MCF 10A (cell line): ENCODE measurements at regions not wholly inside any gene's neighbourhood (a gene's known extent, or its start where the extent isn't known, plus 50 kb on each side); places are given as distances from the start of the nearest gene placed in this dataset.

Experiments
- BruUV-seq: library from RNA; stranded (reverse); fragments of 400-500 nt; replicated peaks from 2 replicates; lab custom pipeline; 2021; lab: Mats Ljungman, UMichigan
- CTCF ChIA-PET: fragments of 300-600 bp; sonication (Branson Sonifier 250); formaldehyde crosslinking; extraction: SDS; loops from one replicate; lab custom pipeline; 2021; ENCODE audit warnings: antibody characterized with exemption, inconsistent platforms; lab: Yijun Ruan, JAX
- POLR2A ChIA-PET: fragments of 300-600, 350-650 bp; sonication (Branson Sonifier 250); formaldehyde crosslinking; extraction: SDS; loops from one replicate; lab custom pipeline; 2020; ENCODE audit warnings: antibody characterized with exemption, inconsistent platforms; lab: Yijun Ruan, JAX
- DNase-seq: peaks from one replicate; pipeline ENCODE4 v3.0.0-alpha.2; 2018; ENCODE audit not compliant: unreplicated experiment
- H3K27ac Mint-ChIP-seq: one replicate; pipeline ENCODE4 v1.8.0; 2022; ENCODE audit warnings: mild to moderate bottlenecking, low read depth, mixed read lengths; ENCODE audit not compliant: unreplicated experiment
- H3K27me3 Mint-ChIP-seq: one replicate; pipeline ENCODE4 v1.8.0; 2022; ENCODE audit warnings: mixed read lengths; ENCODE audit not compliant: insufficient read depth, unreplicated experiment
- H3K36me3 Mint-ChIP-seq: one replicate; pipeline ENCODE4 v1.8.0; 2022; ENCODE audit warnings: mild to moderate bottlenecking, moderate library complexity, mixed read lengths; ENCODE audit not compliant: insufficient read depth, unreplicated experiment
- H3K4me1 Mint-ChIP-seq: one replicate; pipeline ENCODE4 v1.8.0; 2022; ENCODE audit warnings: mixed read lengths; ENCODE audit not compliant: insufficient read depth, unreplicated experiment
- H3K4me3 Mint-ChIP-seq: one replicate; pipeline ENCODE4 v1.8.0; 2022; ENCODE audit warnings: mild to moderate bottlenecking, moderate library complexity, mixed read lengths; ENCODE audit not compliant: unreplicated experiment
- H3K9me3 Mint-ChIP-seq: one replicate; pipeline ENCODE4 v1.8.0; 2022; ENCODE audit warnings: mixed read lengths; ENCODE audit not compliant: unreplicated experiment
- CTCF ChIP-seq: fragments of 200-600 bp; IDR thresholded peaks from one replicate; pipeline ENCODE4 v1.8.0; 2022; ENCODE audit warnings: antibody characterized with exemption, mild to moderate bottlenecking; ENCODE audit not compliant: unreplicated experiment
- intact Hi-C: fragments of 100-400 bp; cut with micrococcal nuclease; formaldehyde crosslinking; loops from 2 replicates; pipeline ENCODE4 v1.14.1; 2022

DNA sequence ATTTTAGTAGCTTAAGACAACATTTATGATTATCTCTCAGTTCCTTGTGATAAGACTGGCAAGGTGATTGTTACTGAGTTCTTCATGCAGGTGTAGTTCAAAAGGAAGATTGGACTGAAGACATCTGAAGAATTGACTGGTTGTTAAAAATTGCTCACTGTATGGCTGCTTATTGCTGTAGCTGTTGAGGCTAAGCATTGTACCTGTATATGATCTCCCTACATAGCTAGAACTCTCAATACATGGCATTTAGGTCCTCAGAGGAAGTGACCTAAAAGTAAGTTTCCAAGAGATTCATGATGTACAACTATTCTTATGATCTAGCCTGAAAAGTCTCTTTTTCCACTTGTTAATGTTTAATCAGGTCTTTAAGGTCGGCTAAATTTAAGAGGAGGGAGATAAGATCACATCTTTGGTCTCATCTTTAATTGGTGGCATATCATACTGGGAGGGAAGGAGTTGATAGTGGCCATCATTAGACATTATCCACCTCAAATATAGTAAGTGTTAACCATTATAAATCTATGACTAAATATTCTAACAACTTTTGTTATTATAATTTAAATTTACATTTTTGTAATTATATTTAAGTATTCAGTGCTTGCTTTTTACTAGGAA lies 401.2 kb upstream of the EPHA7 start:
- Mint-ChIP-seq H3K4me1 (no peaks in the 10 kb centered on the region), H3K27ac (no peak overlapping the region), H3K27me3 (peaks cover 29% of the 10 kb centered on the region), H3K9me3 (no peaks in the 10 kb centered on the region), H3K4me3 (no peak overlapping the region), H3K36me3 (no peaks in the 10 kb centered on the region)
- no peak for DNase-seq
- CTCF ChIA-PET = no interaction called here
- intact Hi-C loops = no loop called here
- no peak for TF ChIP-seq CTCF
- BruUV-seq = no TSS peak
- POLR2A ChIA-PET = no interaction called here

- H3K36me3 Mint-ChIP-seq = no peaks in the 10 kb centered on the region
- no peaks in the 10 kb centered on the region for H3K4me1 Mint-ChIP-seq
- H3K9me3 Mint-ChIP-seq = no peaks in the 10 kb centered on the region
- no TSS peak for BruUV-seq
- ChIA-PET CTCF (no interaction called here), POLR2A (no interaction called here)
- TF ChIP-seq CTCF = no peak
- no peak overlapping the region for H3K27ac Mint-ChIP-seq
- DNase-seq = no peak
- intact Hi-C loops = no loop called here
- no peak overlapping the region for H3K4me3 Mint-ChIP-seq
- H3K27me3 Mint-ChIP-seq = peaks cover 29% of the 10 kb centered on the region
Measured at GRCh38 chr6:93819189-93819588, 399.8 kb upstream of the EPHA7 start.

GRCh38 chr6:93817937-93818336 lies 398.6 kb upstream of the EPHA7 start:
- BruUV-seq = no TSS peak
- TF ChIP-seq CTCF = no peak
- peaks cover 29% of the 10 kb centered on the region for H3K27me3 Mint-ChIP-seq
- H3K4me1 Mint-ChIP-seq = no peaks in the 10 kb centered on the region
- no peak overlapping the region for H3K4me3 Mint-ChIP-seq
- intact Hi-C loops = no loop called here
- DNase-seq = no peak
- POLR2A ChIA-PET = no interaction called here
- H3K9me3 Mint-ChIP-seq = no peaks in the 10 kb centered on the region
- CTCF ChIA-PET = no interaction called here
- H3K36me3 Mint-ChIP-seq = no peaks in the 10 kb centered on the region
- no peak overlapping the region for H3K27ac Mint-ChIP-seq

DNA sequence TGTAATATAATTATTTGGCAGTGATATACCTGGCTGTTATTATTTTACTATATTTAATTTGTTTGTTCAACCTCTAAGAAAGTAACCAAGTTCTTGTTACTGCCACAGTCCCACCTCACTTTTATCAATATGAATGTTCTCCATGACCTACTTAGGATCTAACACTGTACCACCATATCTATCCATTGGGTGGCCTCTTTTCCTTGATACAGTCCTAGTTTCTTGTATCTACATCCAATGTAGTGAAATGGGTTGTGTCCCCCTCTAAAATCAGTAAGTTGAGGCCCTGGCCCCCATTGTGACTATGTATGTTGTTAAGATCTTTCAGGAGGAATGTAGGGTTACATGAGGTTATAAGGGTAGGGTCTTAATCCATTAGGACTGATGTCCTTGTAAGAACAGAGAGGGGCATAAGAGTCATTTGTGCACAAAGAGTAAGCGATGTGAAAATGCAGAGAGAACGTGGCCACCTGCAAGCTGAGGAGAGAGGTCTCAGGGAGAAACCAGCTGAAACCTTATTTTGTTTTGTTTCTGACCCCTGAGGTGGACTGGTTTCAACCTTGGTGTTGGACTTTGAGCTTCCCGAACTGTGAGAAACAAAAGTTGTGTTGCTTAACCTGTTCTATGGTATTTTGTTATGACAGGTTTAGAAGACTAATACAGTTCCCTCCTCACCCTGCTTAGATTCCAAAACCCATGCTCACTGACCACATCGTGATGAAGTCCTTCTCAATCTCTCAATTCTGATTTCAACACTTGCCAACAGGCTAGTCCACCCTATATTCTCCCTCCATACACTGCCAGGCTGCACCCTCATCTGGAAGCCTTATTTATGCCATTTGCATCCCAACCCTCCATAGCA lies 387.3 kb upstream of the EPHA7 start:
- DNase-seq = no peak
- Mint-ChIP-seq H3K4me3 (no peak overlapping the region), H3K27ac (no peak overlapping the region), H3K9me3 (peaks cover 8% of the 10 kb centered on the region), H3K27me3 (no peaks in the 10 kb centered on the region), H3K4me1 (no peaks in the 10 kb centered on the region), H3K36me3 (no peaks in the 10 kb centered on the region)
- TF ChIP-seq CTCF = no peak
- ChIA-PET CTCF (no interaction called here), POLR2A (no interaction called here)
- BruUV-seq = no TSS peak
- intact Hi-C loops = no loop called here
